ENCODE measurements at regions not wholly inside any gene's neighbourhood (a gene's known extent, or its start where the extent isn't known, plus 50 kb on each side); places are given as distances from the start of the nearest gene placed in this dataset.
"Not testable (repeated sequence)": the region's sequence is repeated elsewhere in the genome, so short reads cannot be mapped to it uniquely, and the experiment has no call there.

DNA sequence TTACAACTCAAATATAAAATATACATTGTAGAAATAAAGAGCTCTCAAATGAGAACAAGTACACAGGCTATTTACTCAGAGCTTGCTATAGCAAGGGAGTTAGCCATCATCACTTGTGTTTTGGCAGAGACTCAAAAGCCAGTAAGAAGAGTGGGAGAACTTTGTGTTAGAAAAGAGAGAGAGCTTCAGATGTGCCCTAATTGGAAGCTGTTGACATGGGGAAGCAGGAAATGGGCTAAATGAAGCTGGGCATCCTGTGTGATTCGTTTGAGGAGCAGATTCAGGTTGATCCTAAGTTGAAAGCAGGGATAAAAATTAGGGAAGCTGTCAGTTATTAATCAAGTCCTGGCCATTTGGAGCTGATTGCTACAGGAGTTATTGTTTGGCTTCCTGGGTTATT lies 207.4 kb upstream of the MAOA start:
- TF ChIP-seq GLIS3 (CRISPR knock-in tag; IDR thresholded peaks at IDR 0.05) (no peak), OSR1 (CRISPR knock-in tag; IDR thresholded peaks at IDR 0.05) (no peak), ZNF8 (CRISPR knock-in tag; IDR thresholded peaks at IDR 0.05) (no peak), ESRRG (CRISPR knock-in tag; IDR thresholded peaks at IDR 0.05) (no peak), TCF4 (CRISPR knock-in tag; IDR thresholded peaks at IDR 0.05; ENCODE audit: borderline replicate concordance) (no peak), TOX (CRISPR knock-in tag; IDR thresholded peaks at IDR 0.05; ENCODE audit: borderline replicate concordance) (no peak), CSDC2 (CRISPR knock-in tag; IDR thresholded peaks at IDR 0.05) (no peak), PPARA (CRISPR knock-in tag; IDR thresholded peaks at IDR 0.05; ENCODE audit: borderline replicate concordance) (no peak), BACH2 (CRISPR knock-in tag; IDR thresholded peaks at IDR 0.05; ENCODE audit: borderline replicate concordance) (no peak), ZNF565 (CRISPR knock-in tag; conservative IDR thresholded peaks at IDR 0.05; ENCODE audit: low read depth) (no peak), ZNF70 (CRISPR knock-in tag; IDR thresholded peaks at IDR 0.05) (no peak), ZC3H10 (CRISPR knock-in tag; IDR thresholded peaks at IDR 0.05) (no peak), ZFP3 (CRISPR knock-in tag; IDR thresholded peaks at IDR 0.05) (no peak)
- TF ChIP-seq, protein P1, sequence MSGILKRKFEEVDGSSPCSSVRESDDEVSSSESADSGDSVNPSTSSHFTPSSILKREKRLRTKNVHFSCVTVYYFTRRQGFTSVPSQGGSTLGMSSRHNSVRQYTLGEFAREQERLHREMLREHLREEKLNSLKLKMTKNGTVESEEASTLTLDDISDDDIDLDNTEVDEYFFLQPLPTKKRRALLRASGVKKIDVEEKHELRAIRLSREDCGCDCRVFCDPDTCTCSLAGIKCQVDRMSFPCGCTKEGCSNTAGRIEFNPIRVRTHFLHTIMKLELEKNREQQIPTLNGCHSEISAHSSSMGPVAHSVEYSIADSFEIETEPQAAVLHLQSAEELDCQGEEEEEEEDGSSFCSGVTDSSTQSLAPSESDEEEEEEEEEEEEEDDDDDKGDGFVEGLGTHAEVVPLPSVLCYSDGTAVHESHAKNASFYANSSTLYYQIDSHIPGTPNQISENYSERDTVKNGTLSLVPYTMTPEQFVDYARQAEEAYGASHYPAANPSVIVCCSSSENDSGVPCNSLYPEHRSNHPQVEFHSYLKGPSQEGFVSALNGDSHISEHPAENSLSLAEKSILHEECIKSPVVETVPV (CRISPR knock-in tag; IDR thresholded peaks at IDR 0.05): no peak
- TF ChIP-seq, protein P2, sequence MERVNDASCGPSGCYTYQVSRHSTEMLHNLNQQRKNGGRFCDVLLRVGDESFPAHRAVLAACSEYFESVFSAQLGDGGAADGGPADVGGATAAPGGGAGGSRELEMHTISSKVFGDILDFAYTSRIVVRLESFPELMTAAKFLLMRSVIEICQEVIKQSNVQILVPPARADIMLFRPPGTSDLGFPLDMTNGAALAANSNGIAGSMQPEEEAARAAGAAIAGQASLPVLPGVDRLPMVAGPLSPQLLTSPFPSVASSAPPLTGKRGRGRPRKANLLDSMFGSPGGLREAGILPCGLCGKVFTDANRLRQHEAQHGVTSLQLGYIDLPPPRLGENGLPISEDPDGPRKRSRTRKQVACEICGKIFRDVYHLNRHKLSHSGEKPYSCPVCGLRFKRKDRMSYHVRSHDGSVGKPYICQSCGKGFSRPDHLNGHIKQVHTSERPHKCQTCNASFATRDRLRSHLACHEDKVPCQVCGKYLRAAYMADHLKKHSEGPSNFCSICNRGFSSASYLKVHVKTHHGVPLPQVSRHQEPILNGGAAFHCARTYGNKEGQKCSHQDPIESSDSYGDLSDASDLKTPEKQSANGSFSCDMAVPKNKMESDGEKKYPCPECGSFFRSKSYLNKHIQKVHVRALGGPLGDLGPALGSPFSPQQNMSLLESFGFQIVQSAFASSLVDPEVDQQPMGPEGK (CRISPR knock-in tag; IDR thresholded peaks at IDR 0.05; ENCODE audit: borderline replicate concordance): no peak
- TF ChIP-seq, protein P3, sequence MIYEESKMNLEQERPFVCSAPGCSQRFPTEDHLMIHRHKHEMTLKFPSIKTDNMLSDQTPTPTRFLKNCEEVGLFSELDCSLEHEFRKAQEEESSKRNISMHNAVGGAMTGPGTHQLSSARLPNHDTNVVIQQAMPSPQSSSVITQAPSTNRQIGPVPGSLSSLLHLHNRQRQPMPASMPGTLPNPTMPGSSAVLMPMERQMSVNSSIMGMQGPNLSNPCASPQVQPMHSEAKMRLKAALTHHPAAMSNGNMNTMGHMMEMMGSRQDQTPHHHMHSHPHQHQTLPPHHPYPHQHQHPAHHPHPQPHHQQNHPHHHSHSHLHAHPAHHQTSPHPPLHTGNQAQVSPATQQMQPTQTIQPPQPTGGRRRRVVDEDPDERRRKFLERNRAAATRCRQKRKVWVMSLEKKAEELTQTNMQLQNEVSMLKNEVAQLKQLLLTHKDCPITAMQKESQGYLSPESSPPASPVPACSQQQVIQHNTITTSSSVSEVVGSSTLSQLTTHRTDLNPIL (CRISPR knock-in tag; IDR thresholded peaks at IDR 0.05; ENCODE audit: low read depth): no peak
- no peak for ATAC-seq

DNA sequence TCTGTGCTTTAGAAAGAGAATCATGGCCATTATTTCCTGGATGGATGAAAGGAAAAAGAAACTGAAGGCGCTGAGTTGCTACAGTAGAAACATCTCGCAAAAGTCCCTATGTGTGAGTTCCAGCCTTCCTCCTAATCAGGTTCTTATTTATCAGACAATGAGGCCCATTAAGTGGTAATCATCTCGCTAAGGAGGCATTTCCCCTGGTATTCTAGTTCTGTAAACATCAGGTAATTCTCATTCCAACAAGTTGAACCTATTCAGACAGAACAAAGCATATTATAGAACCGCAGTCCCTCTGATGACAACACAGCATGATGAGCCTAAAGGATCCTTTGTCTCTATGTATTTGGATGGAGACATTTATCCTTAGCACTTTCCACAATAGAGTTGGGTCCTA lies 205.7 kb upstream of the MAOA start:
- no peak for ATAC-seq
- no peak for TF ChIP-seq ZNF8 (CRISPR knock-in tag; IDR thresholded peaks at IDR 0.05)
- no peak for TF ChIP-seq RARB (CRISPR knock-in tag; IDR thresholded peaks at IDR 0.05)
- TF ChIP-seq TOX (CRISPR knock-in tag; IDR thresholded peaks at IDR 0.05; ENCODE audit: borderline replicate concordance): no peak
- no peak for TF ChIP-seq ISL1 (CRISPR knock-in tag; IDR thresholded peaks at IDR 0.05)
- TF ChIP-seq, protein P2 (CRISPR knock-in tag; IDR thresholded peaks at IDR 0.05; ENCODE audit: borderline replicate concordance): no peak
- no peak for TF ChIP-seq CSDC2 (CRISPR knock-in tag; IDR thresholded peaks at IDR 0.05)
- no peak for TF ChIP-seq ZNF565 (CRISPR knock-in tag; conservative IDR thresholded peaks at IDR 0.05; ENCODE audit: low read depth)
- TF ChIP-seq, protein P4, sequence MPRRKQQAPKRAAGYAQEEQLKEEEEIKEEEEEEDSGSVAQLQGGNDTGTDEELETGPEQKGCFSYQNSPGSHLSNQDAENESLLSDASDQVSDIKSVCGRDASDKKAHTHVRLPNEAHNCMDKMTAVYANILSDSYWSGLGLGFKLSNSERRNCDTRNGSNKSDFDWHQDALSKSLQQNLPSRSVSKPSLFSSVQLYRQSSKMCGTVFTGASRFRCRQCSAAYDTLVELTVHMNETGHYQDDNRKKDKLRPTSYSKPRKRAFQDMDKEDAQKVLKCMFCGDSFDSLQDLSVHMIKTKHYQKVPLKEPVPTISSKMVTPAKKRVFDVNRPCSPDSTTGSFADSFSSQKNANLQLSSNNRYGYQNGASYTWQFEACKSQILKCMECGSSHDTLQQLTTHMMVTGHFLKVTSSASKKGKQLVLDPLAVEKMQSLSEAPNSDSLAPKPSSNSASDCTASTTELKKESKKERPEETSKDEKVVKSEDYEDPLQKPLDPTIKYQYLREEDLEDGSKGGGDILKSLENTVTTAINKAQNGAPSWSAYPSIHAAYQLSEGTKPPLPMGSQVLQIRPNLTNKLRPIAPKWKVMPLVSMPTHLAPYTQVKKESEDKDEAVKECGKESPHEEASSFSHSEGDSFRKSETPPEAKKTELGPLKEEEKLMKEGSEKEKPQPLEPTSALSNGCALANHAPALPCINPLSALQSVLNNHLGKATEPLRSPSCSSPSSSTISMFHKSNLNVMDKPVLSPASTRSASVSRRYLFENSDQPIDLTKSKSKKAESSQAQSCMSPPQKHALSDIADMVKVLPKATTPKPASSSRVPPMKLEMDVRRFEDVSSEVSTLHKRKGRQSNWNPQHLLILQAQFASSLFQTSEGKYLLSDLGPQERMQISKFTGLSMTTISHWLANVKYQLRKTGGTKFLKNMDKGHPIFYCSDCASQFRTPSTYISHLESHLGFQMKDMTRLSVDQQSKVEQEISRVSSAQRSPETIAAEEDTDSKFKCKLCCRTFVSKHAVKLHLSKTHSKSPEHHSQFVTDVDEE (CRISPR knock-in tag; IDR thresholded peaks at IDR 0.05): no peak
- TF ChIP-seq ZNF70 (CRISPR knock-in tag; IDR thresholded peaks at IDR 0.05): no peak
- no peak for TF ChIP-seq OSR1 (CRISPR knock-in tag; IDR thresholded peaks at IDR 0.05)
- no peak for TF ChIP-seq PPARA (CRISPR knock-in tag; IDR thresholded peaks at IDR 0.05; ENCODE audit: borderline replicate concordance)
- TF ChIP-seq ESRRG (CRISPR knock-in tag; IDR thresholded peaks at IDR 0.05): no peak
- no peak for TF ChIP-seq ZC3H10 (CRISPR knock-in tag; IDR thresholded peaks at IDR 0.05)
- TF ChIP-seq, protein P5, sequence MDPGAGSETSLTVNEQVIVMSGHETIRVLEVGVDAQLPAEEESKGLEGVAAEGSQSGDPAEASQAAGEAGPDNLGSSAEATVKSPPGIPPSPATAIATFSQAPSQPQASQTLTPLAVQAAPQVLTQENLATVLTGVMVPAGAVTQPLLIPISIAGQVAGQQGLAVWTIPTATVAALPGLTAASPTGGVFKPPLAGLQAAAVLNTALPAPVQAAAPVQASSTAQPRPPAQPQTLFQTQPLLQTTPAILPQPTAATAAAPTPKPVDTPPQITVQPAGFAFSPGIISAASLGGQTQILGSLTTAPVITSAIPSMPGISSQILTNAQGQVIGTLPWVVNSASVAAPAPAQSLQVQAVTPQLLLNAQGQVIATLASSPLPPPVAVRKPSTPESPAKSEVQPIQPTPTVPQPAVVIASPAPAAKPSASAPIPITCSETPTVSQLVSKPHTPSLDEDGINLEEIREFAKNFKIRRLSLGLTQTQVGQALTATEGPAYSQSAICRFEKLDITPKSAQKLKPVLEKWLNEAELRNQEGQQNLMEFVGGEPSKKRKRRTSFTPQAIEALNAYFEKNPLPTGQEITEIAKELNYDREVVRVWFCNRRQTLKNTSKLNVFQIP (CRISPR knock-in tag; IDR thresholded peaks at IDR 0.05; ENCODE audit: borderline replicate concordance, low read depth): no peak

DNA sequence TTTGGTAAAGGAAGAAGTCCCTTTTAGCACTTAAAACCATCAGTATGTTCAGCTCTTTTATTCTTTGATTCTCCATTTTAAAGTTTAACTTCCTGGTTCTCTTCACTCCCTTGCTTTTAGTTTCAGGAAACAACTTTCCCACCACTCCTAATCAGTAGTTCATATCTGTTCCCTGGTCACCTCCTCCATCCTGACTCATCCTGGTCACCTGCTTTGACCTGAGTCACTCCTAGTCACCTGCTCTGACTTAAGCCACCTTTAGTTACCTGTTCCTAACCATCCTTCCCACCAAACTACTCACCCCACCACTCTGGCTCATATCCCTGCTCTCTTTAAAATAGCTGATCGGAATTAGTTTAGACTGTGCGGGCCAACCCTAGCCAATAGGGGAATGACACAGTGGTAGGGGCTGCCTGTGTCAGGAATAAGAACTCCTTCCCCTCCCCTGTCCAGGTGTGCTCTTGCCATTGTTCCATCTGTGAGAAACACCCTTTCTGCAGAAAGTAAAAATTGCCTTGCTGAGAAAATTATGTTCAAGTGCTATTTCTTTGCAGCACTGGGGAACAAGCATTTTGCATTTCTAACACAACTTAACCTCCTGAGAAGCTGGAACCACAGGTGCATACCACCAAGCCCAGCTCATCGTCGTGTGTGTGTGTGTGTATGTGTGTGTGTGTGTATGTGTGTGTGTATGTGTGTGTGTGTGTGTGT lies 204.0 kb upstream of the MAOA start:
- not testable (repeated sequence) for ATAC-seq
